ENCODE measurements at regions not wholly inside any gene's neighbourhood (a gene's known extent, or its start where the extent isn't known, plus 50 kb on each side); places are given as distances from the start of the nearest gene placed in this dataset.

- BruUV-seq (replicated peaks) = no TSS peak
- Histone ChIP-seq H3K27me3 (replicated peaks; ENCODE audit: insufficient read depth, low read depth, low read length, poor library complexity) (peaks cover 5% of the 10 kb centered on the region), H3K4me1 (ENCODE audit: insufficient read depth, low read length, poor library complexity, severe bottlenecking) (no peaks in the 10 kb centered on the region), H3K4me3 (ENCODE audit: low read depth, low read length, poor library complexity, severe bottlenecking) (no peak overlapping the region), H3K36me3 (ENCODE audit: insufficient read depth, low read length, poor library complexity, severe bottlenecking) (no peaks in the 10 kb centered on the region), H3K27ac (ENCODE audit: low read depth, low read length, poor library complexity, severe bottlenecking) (no peak overlapping the region), H3K9me3 (ENCODE audit: low read depth, low read length, poor library complexity, severe bottlenecking) (no peaks in the 10 kb centered on the region)
- CTCF ChIA-PET = no interaction called here
- intact Hi-C loops (cut with micrococcal nuclease; ENCODE audit: unreplicated experiment) = no loop called here
- TF ChIP-seq CTCF (conservative IDR thresholded peaks at IDR 0.05; ENCODE audit: low read depth, low read length) (no peak), EZH2 (IDR thresholded peaks at IDR 0.05; ENCODE audit: borderline replicate concordance, low read depth, low read length, poor library complexity, severe bottlenecking) (no peak)
- no peak for DNase-seq (ENCODE audit: low spot score)
- POLR2A ChIA-PET (ENCODE audit: low non-redundant PET) = no interaction called here
Observed at GRCh38 chr5:173443971-173444370, 115.8 kb upstream of the STC2 start.

GRCh38 chr5:173441053-173441628 is 112.9 kb upstream of the STC2 start:
- no peaks in the 10 kb centered on the region for H3K9me3 ChIP-seq (ENCODE audit: low read depth, low read length, poor library complexity, severe bottlenecking)
- peaks cover 5% of the 10 kb centered on the region for H3K27me3 ChIP-seq (replicated peaks; ENCODE audit: insufficient read depth, low read depth, low read length, poor library complexity)
- no peaks in the 10 kb centered on the region for H3K36me3 ChIP-seq (ENCODE audit: insufficient read depth, low read length, poor library complexity, severe bottlenecking)
- DNase-seq (ENCODE audit: low spot score) = no peak
- intact Hi-C loops (cut with micrococcal nuclease; ENCODE audit: unreplicated experiment) = no loop called here
- ChIA-PET CTCF (no interaction called here), POLR2A (ENCODE audit: low non-redundant PET) (no interaction called here)
- no peak overlapping the region for H3K4me3 ChIP-seq (ENCODE audit: low read depth, low read length, poor library complexity, severe bottlenecking)
- H3K27ac ChIP-seq (ENCODE audit: low read depth, low read length, poor library complexity, severe bottlenecking) = no peak overlapping the region
- BruUV-seq (replicated peaks) = no TSS peak
- TF ChIP-seq EZH2 (IDR thresholded peaks at IDR 0.05; ENCODE audit: borderline replicate concordance, low read depth, low read length, poor library complexity, severe bottlenecking) = no peak
- TF ChIP-seq CTCF (conservative IDR thresholded peaks at IDR 0.05; ENCODE audit: low read depth, low read length) = no peak
- H3K4me1 ChIP-seq (ENCODE audit: insufficient read depth, low read length, poor library complexity, severe bottlenecking) = no peaks in the 10 kb centered on the region

- ChIA-PET POLR2A (ENCODE audit: low non-redundant PET) (no interaction called here), CTCF (no interaction called here)
- H3K4me1 ChIP-seq (ENCODE audit: insufficient read depth, low read length, poor library complexity, severe bottlenecking) = no peaks in the 10 kb centered on the region
- no peaks in the 10 kb centered on the region for H3K9me3 ChIP-seq (ENCODE audit: low read depth, low read length, poor library complexity, severe bottlenecking)
- no peak for DNase-seq (ENCODE audit: low spot score)
- no peak overlapping the region for H3K27ac ChIP-seq (ENCODE audit: low read depth, low read length, poor library complexity, severe bottlenecking)
- H3K27me3 ChIP-seq (replicated peaks; ENCODE audit: insufficient read depth, low read depth, low read length, poor library complexity) = peaks cover 5% of the 10 kb centered on the region
- no peak overlapping the region for H3K4me3 ChIP-seq (ENCODE audit: low read depth, low read length, poor library complexity, severe bottlenecking)
- BruUV-seq (replicated peaks) = no TSS peak
- TF ChIP-seq CTCF (conservative IDR thresholded peaks at IDR 0.05; ENCODE audit: low read depth, low read length) = no peak
- TF ChIP-seq EZH2 (IDR thresholded peaks at IDR 0.05; ENCODE audit: borderline replicate concordance, low read depth, low read length, poor library complexity, severe bottlenecking) = no peak
- intact Hi-C loops (cut with micrococcal nuclease; ENCODE audit: unreplicated experiment) = no loop called here
- no peaks in the 10 kb centered on the region for H3K36me3 ChIP-seq (ENCODE audit: insufficient read depth, low read length, poor library complexity, severe bottlenecking)
Observed at GRCh38 chr5:173438951-173439350, 110.7 kb upstream of the STC2 start.
